IPS-NIHi7 (cell line): ENCODE measurements at regions not wholly inside any gene's neighbourhood (a gene's known extent, or its start where the extent isn't known, plus 50 kb on each side); places are given as distances from the start of the nearest gene placed in this dataset.

Experiments
- DNase-seq: peaks from one replicate; pipeline ENCODE4 v3.0.0; 2012; ENCODE audit warnings: mixed read lengths; ENCODE audit errors: extremely low spot score

DNA sequence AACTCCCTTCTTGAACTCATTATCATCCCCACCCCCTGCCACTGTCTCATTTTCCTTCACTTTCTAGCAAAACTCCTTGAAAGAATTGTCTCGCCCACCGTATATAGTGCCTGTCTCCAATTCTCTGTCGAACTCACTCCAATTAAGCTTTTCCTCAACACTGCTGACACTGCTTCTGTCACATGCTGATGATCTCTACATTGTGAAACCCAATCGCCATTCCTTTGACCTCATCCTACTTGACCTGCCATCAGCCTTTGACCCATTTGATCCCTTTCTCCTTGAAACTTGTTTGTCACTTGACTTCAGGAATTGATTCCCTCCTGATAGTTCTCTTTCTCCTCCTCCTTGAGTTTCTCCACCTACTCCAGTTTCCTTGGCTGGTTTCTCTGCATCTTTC, 54.8 kb downstream of the CCDC71L start:
- DNase-seq = no peak

DNA sequence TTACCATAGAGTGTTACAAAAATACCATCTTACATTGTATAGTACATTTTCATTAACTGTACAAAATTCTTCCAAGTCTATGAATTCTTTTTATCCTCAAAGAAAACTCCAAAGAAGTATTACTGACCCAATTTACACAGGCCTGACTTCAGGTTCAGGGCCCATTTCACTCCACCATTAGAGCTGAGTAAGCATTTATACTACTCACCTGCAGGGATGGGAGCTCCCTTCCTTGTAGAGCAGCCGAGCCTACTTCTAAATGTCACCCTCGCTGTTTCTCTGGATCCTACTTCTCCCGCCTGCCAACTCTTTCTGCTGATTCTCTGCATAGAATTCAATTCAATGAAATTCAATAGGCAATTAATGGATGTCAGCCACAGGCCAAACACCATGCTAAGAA, 56.0 kb downstream of the CCDC71L start:
- no peak for DNase-seq

DNA sequence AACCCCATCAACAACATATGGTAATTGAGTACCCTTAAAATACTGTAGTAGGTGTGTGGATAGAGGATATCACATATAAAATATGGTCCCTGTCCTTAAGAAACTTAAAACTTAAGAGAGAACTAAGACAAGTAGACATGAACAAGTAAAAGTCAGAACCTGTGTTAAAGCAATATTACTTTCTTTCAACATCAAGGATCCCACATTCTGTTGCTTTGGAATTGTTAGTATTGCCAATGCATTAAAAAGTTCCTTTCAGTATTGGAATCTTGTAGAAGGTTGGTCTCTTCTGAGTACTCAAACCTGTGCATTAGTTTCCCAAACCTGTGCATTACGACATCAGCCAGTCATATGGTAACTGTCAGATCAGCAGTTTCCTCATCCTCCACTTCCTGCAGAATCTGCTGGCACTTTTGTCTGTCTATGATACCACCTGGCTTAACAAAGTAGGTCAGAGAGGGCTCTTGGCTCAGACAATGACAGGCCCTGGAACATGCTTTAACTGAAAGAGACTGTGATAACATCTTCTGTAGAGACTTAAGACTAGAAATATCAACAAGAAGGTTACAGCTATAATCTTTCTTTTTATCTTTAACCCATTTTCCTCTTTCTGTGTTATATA, 56.5 kb downstream of the CCDC71L start:
- no peak for DNase-seq

DNA sequence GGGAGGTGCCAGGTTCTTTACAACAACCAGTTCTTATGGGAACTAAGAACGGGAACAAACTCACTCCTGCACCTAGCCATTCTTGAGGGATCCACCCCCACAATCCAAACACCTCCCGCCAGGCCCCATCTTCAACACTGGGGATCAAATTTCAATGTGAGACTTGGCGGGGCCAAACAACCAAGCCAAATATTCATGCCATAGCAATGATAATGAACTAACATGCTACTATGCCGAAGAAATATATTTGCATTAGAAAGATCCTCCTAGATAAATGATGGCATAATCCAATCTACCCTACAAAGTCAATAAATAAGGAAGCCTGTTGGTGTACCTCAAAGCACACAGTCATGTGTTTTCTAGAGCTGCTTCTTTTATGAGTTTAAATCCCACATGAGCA, 57.6 kb downstream of the CCDC71L start:
- DNase-seq = no peak

DNA sequence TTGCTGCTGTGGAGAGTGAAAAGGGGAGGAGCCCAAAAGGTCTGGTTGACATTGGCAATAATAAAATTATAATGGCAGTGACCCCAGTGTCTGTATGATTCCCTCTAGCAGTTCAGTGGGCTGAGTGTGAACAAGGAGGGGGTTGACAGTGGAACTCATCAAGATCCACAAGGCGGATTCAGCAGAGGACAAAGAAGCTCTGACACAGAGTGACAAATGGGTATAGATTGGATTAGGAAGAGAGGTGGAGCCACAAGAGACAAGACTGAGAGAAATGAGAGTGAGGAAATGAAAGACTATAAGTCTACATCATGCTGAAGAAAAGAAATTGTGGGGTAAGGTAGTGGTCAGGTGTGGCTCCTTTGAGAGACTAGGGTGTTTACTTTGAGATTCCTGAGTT, 58.9 kb downstream of the CCDC71L start:
- no peak for DNase-seq

DNA sequence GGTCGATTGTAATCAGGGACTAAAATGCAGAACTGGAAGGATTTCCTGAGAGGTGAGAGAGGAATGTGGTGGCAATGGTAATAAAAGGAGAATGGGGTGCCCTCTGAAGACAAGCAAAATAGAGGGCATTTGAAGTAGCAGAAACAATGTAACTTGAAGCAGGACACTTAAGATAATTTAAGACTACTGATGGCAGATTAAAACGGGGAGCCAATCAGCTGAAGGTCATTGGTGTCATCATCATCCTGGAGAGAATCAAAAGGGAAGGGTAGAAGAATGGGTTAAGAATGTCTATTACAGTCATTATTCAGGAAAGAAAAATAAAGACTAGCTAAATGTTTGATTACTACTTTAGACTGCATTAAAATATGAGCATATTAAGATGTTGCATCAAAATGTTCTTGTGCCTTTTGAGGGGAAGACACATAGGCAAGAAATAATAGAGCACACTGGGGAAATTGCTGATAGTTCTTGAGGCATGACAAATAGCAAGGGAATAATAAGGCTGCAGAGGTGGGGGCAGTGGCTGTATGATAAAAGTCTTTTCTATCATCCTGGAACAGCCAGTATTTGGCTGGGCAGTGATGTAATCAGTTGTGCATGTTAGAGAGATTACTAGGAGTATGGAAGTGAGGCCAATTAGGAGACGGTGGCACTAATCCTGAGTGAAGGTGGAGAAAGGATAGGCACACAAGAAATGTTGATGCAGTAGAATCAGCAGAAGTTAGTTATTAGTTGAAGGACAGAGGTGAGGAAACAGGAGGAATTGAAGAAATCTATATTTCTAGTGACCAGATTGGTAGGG, 60.2 kb downstream of the CCDC71L start:
- DNase-seq = no peak

DNA sequence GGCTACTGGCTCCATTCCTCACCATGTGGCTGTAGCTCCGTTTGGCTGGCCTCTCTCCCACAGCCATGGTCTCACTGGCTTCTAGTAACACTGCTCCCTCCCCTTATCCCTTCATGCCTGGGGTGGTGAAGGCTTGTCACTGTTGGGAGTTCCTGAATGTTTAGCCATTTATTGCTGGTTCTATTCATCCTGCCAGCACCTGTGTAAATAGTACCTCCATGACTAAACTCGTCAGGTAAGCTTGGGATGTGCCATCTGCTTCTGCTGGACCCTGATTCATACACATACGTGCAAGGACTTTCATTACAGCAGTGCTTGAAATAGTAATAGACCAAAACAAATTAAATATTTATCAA, 61.6 kb downstream of the CCDC71L start:
- no peak for DNase-seq

DNA sequence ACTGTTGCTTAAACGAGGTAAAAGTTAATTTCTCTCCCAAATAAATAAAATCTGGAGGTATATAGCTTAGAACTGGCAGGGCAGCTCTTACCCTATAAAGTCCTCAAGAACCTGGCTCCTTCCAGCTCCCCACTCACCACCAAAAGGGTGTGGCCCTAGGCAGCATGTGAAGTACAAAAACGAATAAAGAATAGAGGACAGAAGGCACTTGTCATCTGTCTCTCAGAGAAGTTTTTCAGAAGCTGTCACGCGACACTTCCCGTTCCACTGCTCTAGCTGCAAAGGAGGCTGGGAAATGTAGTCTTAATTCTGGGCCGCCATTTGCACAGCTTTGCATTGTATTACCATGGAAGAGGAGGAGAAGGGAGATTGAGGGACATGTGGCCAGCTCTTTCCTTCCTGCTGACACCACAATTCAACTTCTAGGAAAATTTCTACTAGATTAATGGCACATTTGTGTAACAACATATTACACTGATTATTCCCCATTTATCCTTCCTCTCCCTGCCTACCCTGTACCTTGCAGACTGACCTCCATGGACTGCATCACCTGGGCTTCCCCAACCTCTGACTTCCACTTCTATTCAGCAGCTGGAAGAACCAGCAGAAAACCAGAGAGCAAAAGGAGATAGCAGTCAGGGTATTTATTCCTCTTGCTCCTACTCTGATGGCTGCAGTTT, 62.2 kb downstream of the CCDC71L start:
- DNase-seq = peak; percentile 62

DNA sequence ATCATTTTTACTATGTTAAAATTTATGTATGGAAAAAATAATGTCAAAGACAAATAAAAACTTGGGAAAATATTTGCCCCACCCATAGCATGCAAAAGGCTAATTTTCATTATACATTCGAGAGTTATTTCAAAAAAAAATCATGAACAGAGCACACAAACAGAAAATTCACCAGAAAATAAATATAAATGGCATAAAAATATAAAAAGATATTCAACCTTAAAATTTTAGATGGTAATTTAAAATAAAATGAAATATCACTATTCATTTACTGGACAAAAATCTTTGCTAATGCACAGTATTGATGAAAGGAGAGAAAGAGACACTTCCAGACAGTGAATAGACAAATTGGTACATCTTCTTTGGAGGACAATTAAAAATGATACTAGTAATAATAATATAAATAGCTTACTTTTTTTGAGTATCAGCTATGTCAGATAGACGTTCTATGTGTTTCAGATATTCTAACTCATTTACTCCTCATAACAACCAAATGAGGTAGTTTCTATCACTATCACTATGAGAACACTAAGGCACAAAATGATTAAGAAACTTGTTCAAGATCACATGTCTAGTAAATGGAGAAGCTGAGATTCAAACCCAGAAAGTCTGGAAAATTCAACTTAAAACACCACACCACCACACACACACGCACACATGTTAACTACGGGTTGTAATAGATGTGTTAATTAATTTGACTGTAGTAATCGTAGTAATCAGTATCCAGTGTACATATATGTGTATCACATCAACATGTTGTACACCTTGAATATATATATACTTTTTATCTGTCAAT, 63.0 kb downstream of the CCDC71L start:
- no peak for DNase-seq

DNA sequence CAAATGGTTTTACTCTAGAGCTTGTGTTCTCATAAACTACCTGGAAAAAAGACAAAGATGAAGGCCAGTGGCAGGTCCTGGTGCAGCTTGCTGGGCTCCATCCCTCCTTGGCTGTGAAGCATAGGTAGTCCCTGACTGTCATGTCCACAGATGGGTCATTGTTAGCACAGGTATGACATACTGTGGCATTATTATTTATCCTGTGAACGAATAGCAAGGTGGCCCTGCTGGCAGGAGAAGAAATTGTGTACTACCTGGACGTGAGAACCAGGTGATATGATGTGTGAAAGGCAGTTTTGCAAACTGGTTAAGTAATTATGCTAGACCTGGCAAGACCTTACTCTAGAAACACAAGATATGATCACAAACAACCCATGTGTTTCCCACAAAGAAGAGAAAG, 63.9 kb downstream of the CCDC71L start:
- DNase-seq = no peak

DNA sequence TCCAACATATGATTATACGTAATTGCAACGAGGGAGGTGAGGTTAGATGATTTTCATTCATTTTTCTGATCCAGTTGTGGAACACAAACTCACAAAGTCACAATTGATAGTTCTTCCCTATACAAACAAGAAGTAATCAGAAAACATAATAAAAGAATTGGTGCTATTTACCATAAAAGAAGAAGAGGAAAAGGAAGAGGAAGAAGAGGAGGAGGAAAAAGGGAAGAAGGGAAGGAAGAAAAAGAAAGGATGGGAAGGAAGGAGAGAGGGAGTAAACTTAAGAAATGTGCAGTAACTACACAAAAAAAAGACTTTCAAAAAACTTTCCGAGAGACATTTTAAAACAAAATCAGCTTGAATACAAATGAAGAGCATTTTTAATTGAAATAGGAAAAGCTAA, 65.0 kb downstream of the CCDC71L start:
- DNase-seq = no peak

DNA sequence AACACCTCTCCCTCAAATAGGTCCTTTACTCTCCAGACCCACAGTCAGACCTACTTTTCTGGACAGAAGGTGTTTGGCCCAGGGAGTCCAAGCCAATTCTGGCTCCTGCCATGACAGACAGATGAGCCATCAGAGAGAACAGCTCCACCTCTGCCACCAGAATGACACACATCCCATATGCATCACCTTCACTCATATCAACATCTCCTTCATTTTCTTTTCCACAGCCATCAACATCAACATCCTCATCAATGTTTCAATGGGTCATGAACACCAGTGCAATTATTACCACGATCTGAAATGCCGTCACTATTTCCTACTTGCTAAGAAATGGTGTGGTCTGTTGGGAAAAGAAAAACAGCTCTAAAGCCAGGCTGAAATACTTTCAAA, 67.9 kb downstream of the CCDC71L start:
- DNase-seq = no peak

DNA sequence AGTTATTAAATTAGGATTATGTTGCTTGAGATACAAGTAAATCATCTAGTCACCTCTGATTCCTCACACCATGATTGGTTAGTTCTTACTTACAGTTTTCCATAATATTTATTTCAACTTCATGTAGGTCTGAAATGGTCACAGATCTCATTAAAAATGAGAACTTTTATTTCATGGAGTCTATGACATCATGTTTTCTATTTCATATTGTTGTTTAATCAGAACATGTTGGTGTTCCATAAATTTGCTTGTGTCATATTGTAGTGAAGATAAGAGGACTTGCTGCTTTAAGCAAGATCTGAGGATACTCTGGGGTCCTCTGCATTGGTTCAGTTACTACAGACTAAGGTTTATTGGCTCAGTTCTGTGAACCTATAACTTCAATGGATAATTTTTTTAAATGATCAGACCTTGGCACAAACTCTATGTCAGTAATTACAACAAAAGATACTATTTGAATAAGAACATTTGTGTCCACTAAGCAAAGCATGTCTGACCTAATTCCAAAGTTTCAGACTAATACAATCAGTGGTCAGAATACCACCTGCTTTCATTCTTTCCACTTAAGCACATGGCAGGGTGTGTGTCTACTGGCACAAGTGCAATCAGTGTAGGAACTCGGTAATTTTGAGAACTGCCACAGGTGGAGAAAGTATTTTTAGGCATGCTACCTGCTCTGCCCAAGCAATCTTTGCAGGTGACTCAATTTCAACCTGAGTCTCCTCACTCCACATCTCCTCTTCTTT, 68.5 kb downstream of the CCDC71L start:
- no peak for DNase-seq

DNA sequence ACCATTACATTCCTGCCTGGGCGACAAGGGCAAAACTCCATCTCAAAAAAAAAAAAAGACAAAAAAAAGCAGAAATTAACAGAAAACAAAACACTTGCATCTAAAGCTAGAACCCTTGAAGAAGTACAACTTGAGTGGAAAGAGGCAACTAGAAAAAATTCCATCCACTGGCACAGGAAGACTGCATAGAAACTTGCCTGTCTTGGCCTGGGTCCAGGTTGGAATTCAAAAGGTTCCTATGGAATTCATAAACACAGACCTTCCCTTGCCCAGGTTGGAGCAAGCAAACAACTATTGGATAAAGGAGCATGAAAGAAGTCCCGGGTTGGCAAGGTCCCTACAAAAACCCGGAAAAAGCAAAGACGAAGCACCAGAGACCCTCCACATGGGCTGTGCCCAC, 69.8 kb downstream of the CCDC71L start:
- no peak for DNase-seq

DNA sequence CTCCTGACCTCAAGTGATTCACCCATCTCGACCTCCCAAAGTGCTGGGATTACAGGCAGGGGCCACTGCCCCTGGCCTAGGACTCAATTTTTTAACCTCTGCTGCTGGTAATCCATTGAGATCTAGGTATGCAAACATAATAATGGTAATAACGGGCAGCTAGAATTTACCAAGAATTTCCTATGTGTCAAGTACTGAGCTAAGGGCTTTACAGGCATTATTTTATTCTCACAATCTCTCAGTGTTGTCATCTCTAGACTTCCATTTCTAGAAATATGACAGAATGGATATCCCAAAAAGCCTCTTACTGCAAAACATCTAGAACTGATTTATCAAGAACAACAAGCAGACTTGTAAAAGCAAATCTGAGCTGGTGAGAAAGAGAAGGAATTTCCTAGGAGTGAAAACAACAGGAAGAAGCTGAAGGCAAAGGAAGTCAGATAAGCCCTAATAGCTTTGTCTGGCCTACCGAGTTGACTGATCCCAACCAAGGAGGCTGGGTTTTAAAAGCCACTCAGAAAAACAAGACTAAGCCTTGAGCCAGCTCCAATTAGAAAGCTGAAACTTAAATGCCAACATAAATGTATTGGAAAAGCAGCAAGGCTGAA, 70.6 kb downstream of the CCDC71L start:
- DNase-seq = peak; percentile 27

DNA sequence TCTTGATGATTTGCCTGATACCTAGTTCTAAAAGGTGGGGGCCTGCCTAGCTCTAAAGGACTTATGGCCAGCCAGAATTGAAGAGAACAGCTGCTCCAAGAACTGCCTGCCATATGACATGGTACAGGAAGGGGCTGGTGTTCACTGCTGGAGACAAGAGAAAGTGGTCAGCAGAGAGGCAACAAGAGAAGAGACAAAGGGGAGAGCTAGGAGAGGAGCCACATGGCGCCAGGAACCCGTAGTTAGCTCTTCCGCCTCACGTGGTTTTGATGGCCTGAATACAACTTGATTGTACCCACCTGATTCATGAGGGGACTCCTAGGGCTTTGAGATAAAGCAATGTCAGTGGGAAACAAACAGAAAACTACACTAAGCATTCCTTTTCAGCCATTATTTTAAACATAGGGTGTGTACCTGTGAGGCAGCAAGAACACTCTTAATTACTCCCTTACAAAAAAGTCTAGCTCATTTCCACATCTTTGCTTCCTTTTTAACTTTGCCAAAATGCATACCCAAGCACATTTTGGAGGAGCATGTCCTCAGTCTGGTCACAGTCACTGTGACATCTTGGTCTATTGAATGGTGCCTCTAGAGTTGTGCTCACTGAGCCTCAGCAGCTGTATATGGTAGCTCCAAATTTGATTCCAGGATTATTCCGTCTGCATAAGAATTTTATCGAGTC, 71.6 kb downstream of the CCDC71L start:
- no peak for DNase-seq

DNA sequence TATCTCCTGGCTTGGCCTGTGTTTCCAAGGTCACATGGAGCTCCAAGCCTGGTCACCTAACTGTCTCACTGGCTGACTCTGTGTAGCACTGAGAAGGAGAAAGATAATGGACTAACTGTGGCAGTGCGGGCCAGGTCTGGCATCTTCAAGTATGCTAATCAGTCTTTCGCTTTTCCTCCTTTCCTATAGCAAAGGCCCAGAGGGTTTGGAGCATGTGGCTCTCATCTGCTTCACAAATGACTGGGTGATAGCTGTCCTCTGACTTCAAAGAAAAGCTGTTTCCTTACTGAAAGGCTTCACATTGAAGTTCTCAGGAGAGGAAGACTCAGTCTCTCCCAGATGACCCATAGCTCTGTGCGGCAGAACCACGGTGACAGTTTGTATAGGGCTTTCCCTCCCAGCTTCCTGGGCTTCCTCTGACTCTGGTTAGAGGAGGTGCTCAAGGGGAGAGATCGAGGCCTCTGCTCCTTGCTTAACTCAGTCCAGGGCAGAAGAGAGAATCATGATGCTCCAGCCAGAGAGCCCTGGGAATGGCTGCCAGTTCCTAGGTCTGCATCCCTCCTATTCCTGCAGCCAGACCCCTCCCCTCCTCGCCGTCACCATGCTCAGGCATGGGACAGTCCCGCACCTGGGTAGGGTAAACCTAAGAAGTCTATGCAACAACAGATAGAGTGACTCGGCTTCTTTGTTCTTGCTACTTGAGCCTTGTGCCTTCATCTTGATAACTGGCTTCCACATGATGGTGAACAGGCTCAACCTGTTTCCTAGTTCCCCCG, 72.3 kb downstream of the CCDC71L start:
- DNase-seq = no peak

DNA sequence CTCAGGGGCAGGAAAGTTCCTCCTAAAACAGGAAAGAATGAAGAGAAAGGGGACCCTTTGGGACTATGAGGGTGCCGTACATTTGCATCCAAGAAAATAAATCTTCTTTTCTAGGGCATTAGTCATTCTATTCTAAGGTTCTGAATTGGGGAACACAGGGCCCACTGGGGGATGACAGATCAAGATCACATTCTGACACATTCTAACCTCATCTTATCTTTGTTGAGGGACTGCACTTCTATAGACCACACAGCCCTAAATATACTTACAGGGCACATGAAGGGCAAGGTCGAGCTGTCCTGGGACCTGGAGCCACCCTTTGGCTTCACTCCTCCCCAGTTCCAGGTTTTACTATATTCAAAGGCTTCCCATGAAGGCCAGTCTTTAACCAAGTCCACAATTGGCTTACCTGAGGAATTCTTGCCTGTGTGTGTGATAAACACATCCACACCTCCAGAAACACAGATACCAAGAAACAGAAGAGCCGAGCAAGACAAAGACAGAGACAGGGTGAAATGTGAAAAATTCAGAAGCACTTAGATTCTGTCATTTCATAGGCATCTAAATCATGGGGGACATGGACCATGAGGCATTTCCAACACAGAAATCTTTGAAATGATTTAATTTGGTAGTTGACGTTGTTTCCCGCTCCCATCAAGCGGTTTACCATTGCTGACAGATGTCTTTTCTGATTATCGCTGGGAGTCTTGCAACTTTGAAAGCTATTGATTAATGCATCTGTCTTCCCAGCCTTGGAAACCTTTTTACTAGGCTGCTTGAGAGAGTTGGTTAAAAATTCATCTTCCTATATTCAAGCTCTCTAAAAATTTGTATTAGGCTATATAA, 75.8 kb downstream of the CCDC71L start:
- DNase-seq = no peak
